Tibial nerve (tissue), 4 donors: ENCODE measurements at regions not wholly inside any gene's neighbourhood (a gene's known extent, or its start where the extent isn't known, plus 50 kb on each side); places are given as distances from the start of the nearest gene placed in this dataset.
A peak's percentile ranks its signal among the peaks of the same experiment; 100 is the strongest.
"Not testable (repeated sequence)": the region's sequence is repeated elsewhere in the genome, so short reads cannot be mapped to it uniquely, and the experiment has no call there.

ENCODE experiments used
- DNase-seq, 2 donors: peaks; one replicate each; pipeline ENCODE4 v3.0.0-alpha.2; 2019; ENCODE audit warnings: low spot score in 2 of 2
- H3K27ac ChIP-seq, 4 donors: fragments of 200-600 bp; sonication (generic) in 3 of 4; one replicate each; pipeline ENCODE4 v1.5.1; 2017 to 2019; ENCODE audit warnings: mild to moderate bottlenecking in 1 of 4
- H3K27me3 ChIP-seq, 2 donors: fragments of 200-600 bp; sonication (generic) in 1 of 2; one replicate each; pipeline versions ENCODE4 v1.5.1 to v1.6.0; 2017 to 2019
- H3K36me3 ChIP-seq, 3 donors: fragments of 200-600 bp; sonication (generic); one replicate each; pipeline ENCODE4 v1.5.1; 2018 to 2019
- H3K4me1 ChIP-seq, 4 donors: fragments of 200-600 bp; sonication (generic) in 3 of 4; one replicate each; pipeline ENCODE4 v1.5.1; 2017 to 2019
- H3K4me3 ChIP-seq, 4 donors: fragments of 200-600 bp; sonication (generic) in 3 of 4; one replicate each; pipeline ENCODE4 v1.5.1; 2017 to 2019; ENCODE audit warnings: mild to moderate bottlenecking in 1 of 4, moderate library complexity in 1 of 4
- H3K9me3 ChIP-seq, 4 donors: fragments of 200-600 bp; sonication (generic) in 3 of 4; one replicate each; pipeline ENCODE4 v1.5.1; 2017 to 2019
- EP300 ChIP-seq, 2 donors: sonication (generic); formaldehyde crosslinking; IDR thresholded peaks; one replicate each; pipeline ENCODE4 v1.6.1; 2017; ENCODE audit warnings: antibody characterized with exemption in 2 of 2, mild to moderate bottlenecking in 1 of 2
- POLR2A ChIP-seq, 2 donors: fragments of 450-650 bp; IDR thresholded peaks; one replicate each; pipeline ENCODE4 v1.6.1; 2017; ENCODE audit warnings: antibody characterized with exemption in 2 of 2, mild to moderate bottlenecking in 2 of 2, moderate library complexity in 2 of 2
- WGBS, 2 donors: methylation state at CpG; one replicate each; pipeline ENCODE4 v1.1.5; 2018; 5-methylcytosine and 5-hydroxymethylcytosine counted together
- TF ChIP-seq, protein P1 (sequence below), 5 experiments: fragments of 200-600 bp in 3 of 5; fragments of 450-650 bp in 2 of 5; sonication (generic) in 3 of 5; IDR thresholded peaks; one replicate each; pipeline ENCODE4 v1.5.1; 2016 to 2019; ENCODE audit warnings: antibody characterized with exemption in 5 of 5, mild to moderate bottlenecking in 3 of 5, moderate library complexity in 2 of 5

DNA sequence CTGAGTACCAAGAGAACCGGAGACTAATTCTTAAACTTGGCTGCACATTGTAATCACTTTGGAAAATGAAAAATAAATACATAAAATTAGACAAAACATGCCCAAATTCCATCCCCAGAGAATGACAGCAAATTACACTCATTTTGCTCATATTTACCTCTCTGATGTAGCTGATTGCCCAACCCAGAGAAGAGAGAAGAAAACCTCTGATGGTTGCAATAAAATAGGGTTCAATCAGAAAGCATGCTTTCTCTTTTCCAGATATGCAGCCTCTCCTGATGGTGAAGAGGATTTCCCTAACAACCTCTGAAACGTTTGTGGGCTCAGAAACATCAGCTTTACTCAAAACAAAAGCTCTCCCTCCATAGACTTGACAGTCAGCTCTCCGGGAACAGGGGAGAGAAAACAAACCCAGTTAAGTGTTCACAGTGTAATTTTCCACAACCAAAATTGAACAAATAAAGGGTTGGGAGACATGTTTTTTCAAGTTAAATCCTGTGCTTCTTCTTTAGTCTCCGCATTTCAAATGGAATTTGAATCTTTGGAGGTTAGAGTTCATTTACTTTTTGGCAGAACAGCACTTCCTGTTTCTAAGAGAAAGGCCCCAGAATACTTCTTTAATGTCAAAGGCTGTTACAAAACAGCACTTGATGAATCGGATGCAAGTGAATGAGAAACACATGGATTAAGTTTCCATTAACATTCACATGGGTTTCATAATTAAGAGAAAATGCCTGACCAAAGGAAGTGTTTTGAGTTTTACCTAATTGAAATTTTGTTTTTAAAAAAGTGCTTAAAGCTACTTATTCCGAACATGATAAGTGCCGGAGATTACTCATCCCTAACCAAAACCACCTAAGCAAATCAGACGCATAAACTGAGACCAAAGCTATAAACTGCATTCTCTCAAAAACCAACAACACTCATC lies 570.1 kb upstream of the SYT4 start:
- H3K36me3 ChIP-seq = no peaks in the 10 kb centered on the region
- H3K4me3 ChIP-seq = no peak overlapping the region
- DNase-seq = no peak
- no peaks in the 10 kb centered on the region for H3K27me3 ChIP-seq
- TF ChIP-seq EP300 (IDR thresholded peaks at IDR 0.05) (peak in 1 of 2 donors; percentile 17), POLR2A (IDR thresholded peaks at IDR 0.05) (no peak)
- TF ChIP-seq, protein P1, sequence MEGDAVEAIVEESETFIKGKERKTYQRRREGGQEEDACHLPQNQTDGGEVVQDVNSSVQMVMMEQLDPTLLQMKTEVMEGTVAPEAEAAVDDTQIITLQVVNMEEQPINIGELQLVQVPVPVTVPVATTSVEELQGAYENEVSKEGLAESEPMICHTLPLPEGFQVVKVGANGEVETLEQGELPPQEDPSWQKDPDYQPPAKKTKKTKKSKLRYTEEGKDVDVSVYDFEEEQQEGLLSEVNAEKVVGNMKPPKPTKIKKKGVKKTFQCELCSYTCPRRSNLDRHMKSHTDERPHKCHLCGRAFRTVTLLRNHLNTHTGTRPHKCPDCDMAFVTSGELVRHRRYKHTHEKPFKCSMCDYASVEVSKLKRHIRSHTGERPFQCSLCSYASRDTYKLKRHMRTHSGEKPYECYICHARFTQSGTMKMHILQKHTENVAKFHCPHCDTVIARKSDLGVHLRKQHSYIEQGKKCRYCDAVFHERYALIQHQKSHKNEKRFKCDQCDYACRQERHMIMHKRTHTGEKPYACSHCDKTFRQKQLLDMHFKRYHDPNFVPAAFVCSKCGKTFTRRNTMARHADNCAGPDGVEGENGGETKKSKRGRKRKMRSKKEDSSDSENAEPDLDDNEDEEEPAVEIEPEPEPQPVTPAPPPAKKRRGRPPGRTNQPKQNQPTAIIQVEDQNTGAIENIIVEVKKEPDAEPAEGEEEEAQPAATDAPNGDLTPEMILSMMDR (IDR thresholded peaks at IDR 0.05) = no peak
- WGBS, 2 donors = 30 to 31% methylated on average over 8 of the region's 8 CpGs
- H3K4me1 ChIP-seq = peaks cover 0 to 7% (median 3%) of the 10 kb centered on the region in 4 donors
- H3K27ac ChIP-seq = peak overlapping the region; percentile 18 to 80 (median 56)
- H3K9me3 ChIP-seq = no peaks in the 10 kb centered on the region

DNA sequence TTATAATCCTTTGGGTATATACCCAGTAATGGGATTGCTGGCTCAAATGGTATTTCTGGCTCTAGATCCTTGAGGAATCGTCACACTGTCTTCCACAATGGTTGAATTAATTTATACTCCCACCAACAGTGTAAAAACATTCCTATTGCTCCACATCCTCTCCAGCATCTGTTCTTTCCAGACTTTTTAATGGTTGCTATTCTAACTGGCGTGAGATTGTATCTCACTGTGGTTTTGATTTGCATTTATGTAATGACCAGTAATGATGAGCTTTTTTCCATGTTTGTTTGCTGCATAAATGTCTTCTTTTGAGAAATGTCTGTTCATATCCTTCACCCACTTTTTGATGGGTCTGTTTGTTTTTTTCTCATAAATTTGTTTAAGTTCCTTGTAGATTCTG lies 572.5 kb upstream of the SYT4 start:
- not testable (repeated sequence) for H3K9me3 ChIP-seq, DNase-seq, H3K4me3 ChIP-seq, H3K4me1 ChIP-seq, H3K36me3 ChIP-seq, H3K27ac ChIP-seq, H3K27me3 ChIP-seq
- 84 to 87% methylated on average over 2 of the region's 2 CpGs for WGBS, 2 donors

DNA sequence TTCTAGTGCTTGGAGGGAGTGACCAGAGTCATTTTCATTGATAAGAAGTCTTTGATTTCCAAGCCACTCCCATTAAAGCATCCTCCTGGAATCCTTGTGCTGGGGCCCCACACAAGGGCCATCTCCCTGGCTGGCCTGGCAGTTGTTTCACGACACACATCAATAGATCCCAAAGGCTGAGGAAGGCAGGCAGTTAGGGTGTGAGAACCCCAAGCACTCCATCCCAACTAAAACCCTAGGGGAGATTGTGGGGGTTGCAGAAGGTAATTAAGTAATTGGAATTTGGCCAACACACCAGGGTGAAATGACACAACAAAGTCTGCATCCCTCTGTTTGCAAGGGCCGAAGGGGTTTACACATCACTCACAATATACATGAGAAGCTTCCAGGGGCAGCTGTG lies 578.1 kb upstream of the SYT4 start:
- Histone ChIP-seq H3K27me3 (no peaks in the 10 kb centered on the region), H3K4me1 (no peaks in the 10 kb centered on the region), H3K27ac (no peak overlapping the region), H3K9me3 (no peaks in the 10 kb centered on the region), H3K4me3 (no peak overlapping the region), H3K36me3 (no peaks in the 10 kb centered on the region)
- TF ChIP-seq POLR2A (IDR thresholded peaks at IDR 0.05) (no peak), EP300 (IDR thresholded peaks at IDR 0.05) (no peak)
- TF ChIP-seq, protein P1 (IDR thresholded peaks at IDR 0.05) = no peak
- DNase-seq = no peak
- WGBS, 2 donors = 51 to 52% methylated on average over 2 of the region's 2 CpGs

DNA sequence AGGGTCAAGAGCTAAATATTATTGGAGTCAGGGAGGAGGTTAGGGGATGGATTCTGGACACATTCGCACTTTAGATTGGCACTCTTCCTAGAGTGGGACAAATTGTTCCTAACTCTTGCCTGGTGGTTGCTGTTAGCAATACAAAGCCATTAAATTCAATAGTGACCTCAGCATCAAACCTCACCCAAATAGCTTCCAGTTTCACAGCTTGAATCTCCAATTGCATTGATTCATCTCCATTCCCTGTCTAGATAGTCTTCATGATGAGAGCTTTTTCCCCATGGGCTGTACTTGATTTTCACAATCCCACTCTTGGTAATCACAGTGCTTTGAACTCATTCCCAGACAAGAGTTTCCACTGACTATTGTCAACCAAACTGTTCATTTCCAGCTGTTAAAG lies 585.9 kb upstream of the SYT4 start:
- no peaks in the 10 kb centered on the region for H3K36me3 ChIP-seq
- WGBS, 2 donors = 37 to 54% methylated on average over 1 of the region's 1 CpG
- TF ChIP-seq POLR2A (IDR thresholded peaks at IDR 0.05) (no peak), EP300 (IDR thresholded peaks at IDR 0.05) (peak in 1 of 2 donors; percentile 89)
- TF ChIP-seq, protein P1 (IDR thresholded peaks at IDR 0.05) = peak in 1 of 5 experiments; percentile 13
- no peaks in the 10 kb centered on the region for H3K27me3 ChIP-seq
- H3K4me1 ChIP-seq = peaks cover 0 to 16% (median 0%) of the 10 kb centered on the region in 4 donors
- H3K27ac ChIP-seq = peak overlapping the region in 2 of 4 donors; percentile 61 to 73
- peak in 1 of 2 donors; percentile 52 for DNase-seq
- H3K9me3 ChIP-seq = no peaks in the 10 kb centered on the region
- no peak overlapping the region for H3K4me3 ChIP-seq

DNA sequence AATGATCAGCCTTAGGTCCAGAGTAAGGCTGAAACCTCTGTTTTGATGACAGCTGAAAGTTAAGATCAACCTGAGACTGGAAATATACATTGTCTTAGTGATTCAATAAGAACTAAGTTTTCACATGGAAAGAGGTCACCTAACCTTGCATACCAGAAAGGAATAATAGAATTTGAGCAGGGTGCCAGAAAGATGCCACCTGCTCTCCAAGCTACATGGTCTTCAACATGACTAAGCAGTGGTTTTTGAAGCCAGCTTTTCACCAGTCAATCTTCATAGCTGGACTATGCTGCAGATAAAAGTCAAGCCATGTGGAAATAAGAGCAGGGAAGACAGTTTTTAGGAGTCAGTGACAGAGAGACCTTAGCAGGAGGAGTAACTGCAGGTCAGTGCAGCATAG lies 589.4 kb upstream of the SYT4 start:
- no peaks in the 10 kb centered on the region for H3K27me3 ChIP-seq
- TF ChIP-seq POLR2A (IDR thresholded peaks at IDR 0.05) (no peak), EP300 (IDR thresholded peaks at IDR 0.05) (no peak)
- TF ChIP-seq, protein P1 (IDR thresholded peaks at IDR 0.05) = no peak
- H3K27ac ChIP-seq = no peak overlapping the region
- H3K4me3 ChIP-seq = no peak overlapping the region
- H3K9me3 ChIP-seq = no peaks in the 10 kb centered on the region
- H3K4me1 ChIP-seq = peaks cover 0 to 33% (median 0%) of the 10 kb centered on the region in 4 donors
- no peaks in the 10 kb centered on the region for H3K36me3 ChIP-seq
- no peak for DNase-seq
